ENCODE measurements at regions not wholly inside any gene's neighbourhood (a gene's known extent, or its start where the extent isn't known, plus 50 kb on each side); places are given as distances from the start of the nearest gene placed in this dataset.

DNA sequence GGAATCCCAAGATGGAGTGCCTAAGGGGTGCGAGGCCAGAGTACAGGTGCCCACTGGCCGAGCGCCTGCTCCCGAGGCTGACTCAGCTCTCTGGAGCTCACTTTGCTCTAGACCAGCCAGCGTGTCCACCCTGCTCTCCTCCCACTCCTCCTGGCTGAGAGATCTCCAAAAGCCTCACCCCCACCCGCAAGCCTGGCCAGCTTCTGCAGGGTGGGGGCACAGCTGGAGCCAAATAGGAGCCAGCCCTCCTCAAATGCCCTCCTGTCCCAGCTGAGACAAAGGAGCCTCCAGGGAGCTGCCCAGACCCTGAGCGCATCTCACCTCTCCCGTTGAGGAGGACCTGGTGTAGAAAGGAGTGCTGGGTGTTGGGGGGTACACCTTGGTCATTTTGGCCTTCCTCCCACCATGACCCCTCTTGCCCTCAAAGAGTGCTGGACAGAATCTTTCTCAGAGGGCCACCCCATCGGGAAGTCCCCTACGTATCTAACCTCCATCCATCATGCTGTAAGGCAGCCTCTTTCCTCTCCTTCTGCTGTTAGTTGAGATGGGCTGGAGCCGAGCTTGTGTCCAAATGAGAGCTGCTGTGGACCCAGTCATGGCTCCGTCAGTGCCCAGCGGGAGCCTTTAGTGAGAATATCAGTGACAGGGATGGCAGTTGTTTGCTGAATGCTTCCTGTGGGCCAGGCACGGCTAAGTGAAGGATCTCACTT, 123.9 kb upstream of the VSTM2B start:
- no peak for TF ChIP-seq POLR2A (IDR thresholded peaks at IDR 0.05)
- TF ChIP-seq CTCF (IDR thresholded peaks at IDR 0.05) = no peak
